Activated CD4-positive, alpha-beta T cell treated with anti-CD3 and anti-CD28 coated beads, Interleukin-2, amount 10 ng/mL, durations not matched to agents 24 days and 14 days (primary cell): ENCODE measurements at regions not wholly inside any gene's neighbourhood (a gene's known extent, or its start where the extent isn't known, plus 50 kb on each side); places are given as distances from the start of the nearest gene placed in this dataset.

Experiments
- DNase-seq: peaks from one replicate; pipeline ENCODE4 v3.0.0; 2022
- H3K27ac Mint-ChIP-seq: one replicate; pipeline ENCODE4 v1.8.0; 2022; ENCODE audit warnings: mild to moderate bottlenecking, mixed read lengths
- H3K27me3 Mint-ChIP-seq: one replicate; pipeline ENCODE4 v1.8.0; 2022; ENCODE audit warnings: mixed read lengths
- H3K36me3 Mint-ChIP-seq: one replicate; pipeline ENCODE4 v1.8.0; 2022; ENCODE audit warnings: low read depth, mild to moderate bottlenecking, mixed read lengths
- H3K4me1 Mint-ChIP-seq: one replicate; pipeline ENCODE4 v1.8.0; 2021; ENCODE audit warnings: mixed read lengths
- H3K4me3 Mint-ChIP-seq: one replicate; pipeline ENCODE4 v1.8.0; 2022; ENCODE audit warnings: mild to moderate bottlenecking, moderate library complexity, mixed read lengths
- H3K9me3 Mint-ChIP-seq: one replicate; pipeline ENCODE4 v1.8.0; 2021; ENCODE audit warnings: mixed read lengths
- intact Hi-C: fragments of 100-400 bp; cut with micrococcal nuclease; formaldehyde crosslinking; loops from one replicate; pipeline ENCODE4 v1.15.1; 2023

GRCh38 chr5:111984044-111984443 is 227.1 kb upstream of the NREP start:
- Mint-ChIP-seq H3K27ac (no peak overlapping the region), H3K27me3 (no peaks in the 10 kb centered on the region), H3K36me3 (no peaks in the 10 kb centered on the region), H3K9me3 (peaks cover 6% of the 10 kb centered on the region), H3K4me1 (no peaks in the 10 kb centered on the region), H3K4me3 (no peak overlapping the region)
- no peak for DNase-seq
- intact Hi-C loops, result no loop called here

GRCh38 chr5:111983459-111983858 is 226.5 kb upstream of the NREP start:
- H3K9me3 Mint-ChIP-seq, result peaks cover 3% of the 10 kb centered on the region

GRCh38 chr5:111977436-111977829 is 220.4 kb upstream of the NREP start:
- Mint-ChIP-seq H3K36me3 (no peaks in the 10 kb centered on the region), H3K4me3 (no peak overlapping the region), H3K4me1 (no peaks in the 10 kb centered on the region), H3K27me3 (peaks cover 3% of the 10 kb centered on the region), H3K9me3 (no peaks in the 10 kb centered on the region), H3K27ac (no peak overlapping the region)
- intact Hi-C loops, result no loop called here
- no peak for DNase-seq

More at GRCh38 chr5:111983459-111983858, 226.5 kb upstream of the NREP start:
- H3K36me3 Mint-ChIP-seq, result no peaks in the 10 kb centered on the region
- no peaks in the 10 kb centered on the region for H3K27me3 Mint-ChIP-seq
- no peaks in the 10 kb centered on the region for H3K4me1 Mint-ChIP-seq
- intact Hi-C loops, result no loop called here
- no peak for DNase-seq
- H3K4me3 Mint-ChIP-seq, result no peak overlapping the region
- H3K27ac Mint-ChIP-seq, result no peak overlapping the region

- intact Hi-C loops, result no loop called here
- H3K4me3 Mint-ChIP-seq, result no peak overlapping the region
- no peaks in the 10 kb centered on the region for H3K36me3 Mint-ChIP-seq
- no peaks in the 10 kb centered on the region for H3K9me3 Mint-ChIP-seq
- no peak for DNase-seq
- no peak overlapping the region for H3K27ac Mint-ChIP-seq
- H3K4me1 Mint-ChIP-seq, result no peaks in the 10 kb centered on the region
- peaks cover 3% of the 10 kb centered on the region for H3K27me3 Mint-ChIP-seq
These were observed 219.9 kb upstream of the NREP start for GRCh38 chr5:111976705-111977435.

- peaks cover 3% of the 10 kb centered on the region for H3K27me3 Mint-ChIP-seq
- no peak overlapping the region for H3K27ac Mint-ChIP-seq
- H3K4me1 Mint-ChIP-seq, result no peaks in the 10 kb centered on the region
- H3K9me3 Mint-ChIP-seq, result no peaks in the 10 kb centered on the region
- H3K4me3 Mint-ChIP-seq, result no peak overlapping the region
- intact Hi-C loops, result no loop called here
- no peaks in the 10 kb centered on the region for H3K36me3 Mint-ChIP-seq
- no peak for DNase-seq
These were observed 218.1 kb upstream of the NREP start for GRCh38 chr5:111975133-111975532.

GRCh38 chr5:111973961-111974360 is 217.0 kb upstream of the NREP start:
- Mint-ChIP-seq H3K27me3 (peaks cover 4% of the 10 kb centered on the region), H3K4me3 (no peak overlapping the region)

GRCh38 chr5:111972548-111972947 is 215.6 kb upstream of the NREP start:
- H3K4me1 Mint-ChIP-seq, result no peaks in the 10 kb centered on the region
- intact Hi-C loops, result no loop called here
- H3K27me3 Mint-ChIP-seq, result peaks cover 4% of the 10 kb centered on the region
- no peak overlapping the region for H3K27ac Mint-ChIP-seq
- H3K4me3 Mint-ChIP-seq, result no peak overlapping the region
- H3K9me3 Mint-ChIP-seq, result no peaks in the 10 kb centered on the region
- DNase-seq, result no peak
- no peaks in the 10 kb centered on the region for H3K36me3 Mint-ChIP-seq

More at GRCh38 chr5:111973961-111974360, 217.0 kb upstream of the NREP start:
- intact Hi-C loops, result no loop called here
- Mint-ChIP-seq H3K36me3 (no peaks in the 10 kb centered on the region), H3K27ac (no peak overlapping the region), H3K9me3 (no peaks in the 10 kb centered on the region), H3K4me1 (no peaks in the 10 kb centered on the region)
- no peak for DNase-seq

- Mint-ChIP-seq H3K27me3 (peaks cover 4% of the 10 kb centered on the region), H3K4me1 (no peaks in the 10 kb centered on the region), H3K27ac (no peak overlapping the region), H3K36me3 (no peaks in the 10 kb centered on the region), H3K4me3 (no peak overlapping the region), H3K9me3 (no peaks in the 10 kb centered on the region)
- no peak for DNase-seq
- intact Hi-C loops, result no loop called here
These were observed 215.1 kb upstream of the NREP start for GRCh38 chr5:111972080-111972479.

- H3K4me3 Mint-ChIP-seq, result no peak overlapping the region
- intact Hi-C loops, result no loop called here
- no peak for DNase-seq
- H3K4me1 Mint-ChIP-seq, result no peaks in the 10 kb centered on the region
- H3K27ac Mint-ChIP-seq, result no peak overlapping the region
- H3K27me3 Mint-ChIP-seq, result peaks cover 3% of the 10 kb centered on the region
- H3K36me3 Mint-ChIP-seq, result no peaks in the 10 kb centered on the region
- H3K9me3 Mint-ChIP-seq, result no peaks in the 10 kb centered on the region
These were observed 211.5 kb upstream of the NREP start for GRCh38 chr5:111968459-111968858.

GRCh38 chr5:111967463-111967862 is 210.5 kb upstream of the NREP start:
- intact Hi-C loops, result no loop called here
- DNase-seq, result no peak
- H3K27ac Mint-ChIP-seq, result no peak overlapping the region
- no peaks in the 10 kb centered on the region for H3K9me3 Mint-ChIP-seq
- H3K36me3 Mint-ChIP-seq, result no peaks in the 10 kb centered on the region
- no peaks in the 10 kb centered on the region for H3K4me1 Mint-ChIP-seq
- H3K4me3 Mint-ChIP-seq, result no peak overlapping the region
- peaks cover 3% of the 10 kb centered on the region for H3K27me3 Mint-ChIP-seq

GRCh38 chr5:111966290-111966689 is 209.3 kb upstream of the NREP start:
- Mint-ChIP-seq H3K27me3 (peaks cover 3% of the 10 kb centered on the region), H3K36me3 (no peaks in the 10 kb centered on the region), H3K27ac (no peak overlapping the region), H3K9me3 (no peaks in the 10 kb centered on the region), H3K4me1 (no peaks in the 10 kb centered on the region), H3K4me3 (no peak overlapping the region)
- DNase-seq, result no peak
- intact Hi-C loops, result no loop called here

- Mint-ChIP-seq H3K4me1 (no peaks in the 10 kb centered on the region), H3K27ac (no peak overlapping the region), H3K27me3 (peaks cover 3% of the 10 kb centered on the region), H3K9me3 (no peaks in the 10 kb centered on the region), H3K36me3 (no peaks in the 10 kb centered on the region), H3K4me3 (no peak overlapping the region)
- DNase-seq, result no peak
- intact Hi-C loops, result no loop called here
These were observed 206.6 kb upstream of the NREP start for GRCh38 chr5:111963555-111963954.

- no peak for DNase-seq
- Mint-ChIP-seq H3K9me3 (no peaks in the 10 kb centered on the region), H3K27ac (no peak overlapping the region), H3K27me3 (peaks cover 3% of the 10 kb centered on the region), H3K36me3 (no peaks in the 10 kb centered on the region), H3K4me3 (no peak overlapping the region), H3K4me1 (no peaks in the 10 kb centered on the region)
- intact Hi-C loops, result no loop called here
These were observed 205.9 kb upstream of the NREP start for GRCh38 chr5:111962906-111963305.

- H3K27me3 Mint-ChIP-seq, result peaks cover 3% of the 10 kb centered on the region
- no peak for DNase-seq
- H3K4me1 Mint-ChIP-seq, result no peaks in the 10 kb centered on the region
- intact Hi-C loops, result no loop called here
- H3K36me3 Mint-ChIP-seq, result no peaks in the 10 kb centered on the region
- H3K4me3 Mint-ChIP-seq, result no peak overlapping the region
- no peak overlapping the region for H3K27ac Mint-ChIP-seq
- H3K9me3 Mint-ChIP-seq, result no peaks in the 10 kb centered on the region
These were observed 204.9 kb upstream of the NREP start for GRCh38 chr5:111961862-111962261.
